CD8-positive, alpha-beta memory T cell (primary cell): ENCODE measurements at regions not wholly inside any gene's neighbourhood (a gene's known extent, or its start where the extent isn't known, plus 50 kb on each side); places are given as distances from the start of the nearest gene placed in this dataset.

Source experiments
- CTCF ChIA-PET: fragments of 350-600 bp; sonication (Branson Sonifier 250); formaldehyde crosslinking; loops from one replicate; lab custom pipeline; 2021; ENCODE audit warnings: antibody characterized with exemption; lab: Charles Lee
- POLR2A ChIA-PET: fragments of 350-600 bp; sonication (Branson Sonifier 250); formaldehyde crosslinking; loops from one replicate; lab custom pipeline; 2021; ENCODE audit warnings: antibody characterized with exemption; lab: Charles Lee
- DNase-seq, 5 donors: peaks; one replicate each; pipeline versions ENCODE4 v3.0.0 to v3.0.0-alpha.2; 2020 to 2022; ENCODE audit warnings: mixed read lengths in 1 of 5
- H3K27ac ChIP-seq: one replicate; pipeline ENCODE4 v1.7.0; 2013; ENCODE audit warnings: low read depth, mild to moderate bottlenecking, low read length, moderate library complexity
- H3K27me3 ChIP-seq: 2 replicates; pipeline ENCODE4 v1.7.0; 2013; ENCODE audit warnings: low read length, mild to moderate bottlenecking; ENCODE audit not compliant: insufficient read depth, poor library complexity, severe bottlenecking
- H3K36me3 ChIP-seq: 2 replicates; pipeline ENCODE4 v1.7.0; 2013; ENCODE audit warnings: mild to moderate bottlenecking, low read length, moderate library complexity; ENCODE audit not compliant: insufficient read depth
- H3K4me1 ChIP-seq: 2 replicates; pipeline ENCODE4 v1.7.0; 2013; ENCODE audit warnings: mild to moderate bottlenecking, low read length, moderate library complexity; ENCODE audit not compliant: insufficient read depth
- H3K4me3 ChIP-seq: 2 replicates; pipeline ENCODE4 v1.7.0; 2013; ENCODE audit warnings: mild to moderate bottlenecking, low read length
- H3K9me3 ChIP-seq: 2 replicates; pipeline ENCODE4 v1.7.0; 2013; ENCODE audit warnings: mild to moderate bottlenecking, low read length
- H3K27ac Mint-ChIP-seq, 8 donors: one replicate each; pipeline ENCODE4 v1.8.0; 2020 to 2021; ENCODE audit warnings: mixed read lengths in 8 of 8, mild to moderate bottlenecking in 6 of 8, inconsistent platforms in 3 of 8, moderate library complexity in 3 of 8
- H3K27me3 Mint-ChIP-seq, 2 donors: one replicate each; pipeline ENCODE4 v1.8.0; 2020 to 2021; ENCODE audit warnings: mixed read lengths in 2 of 2, mild to moderate bottlenecking in 1 of 2, moderate library complexity in 1 of 2
- H3K36me3 Mint-ChIP-seq, 3 donors: one replicate each; pipeline ENCODE4 v1.8.0; 2020 to 2021; ENCODE audit warnings: mixed read lengths in 3 of 3, inconsistent platforms in 1 of 3, mild to moderate bottlenecking in 1 of 3
- H3K4me1 Mint-ChIP-seq, 3 donors: one replicate each; pipeline ENCODE4 v1.8.0; 2020 to 2021; ENCODE audit warnings: mixed read lengths in 3 of 3, inconsistent platforms in 1 of 3, mild to moderate bottlenecking in 1 of 3
- H3K4me3 Mint-ChIP-seq, 7 donors: one replicate each; pipeline ENCODE4 v1.8.0; 2020 to 2021; ENCODE audit warnings: mixed read lengths in 7 of 7, mild to moderate bottlenecking in 6 of 7, moderate library complexity in 4 of 7, inconsistent platforms in 2 of 7
- H3K9me3 Mint-ChIP-seq, 5 donors: one replicate each; pipeline ENCODE4 v1.8.0; 2020 to 2022; ENCODE audit warnings: mixed read lengths in 5 of 5, mild to moderate bottlenecking in 3 of 5, moderate library complexity in 2 of 5, inconsistent platforms in 1 of 5

DNA sequence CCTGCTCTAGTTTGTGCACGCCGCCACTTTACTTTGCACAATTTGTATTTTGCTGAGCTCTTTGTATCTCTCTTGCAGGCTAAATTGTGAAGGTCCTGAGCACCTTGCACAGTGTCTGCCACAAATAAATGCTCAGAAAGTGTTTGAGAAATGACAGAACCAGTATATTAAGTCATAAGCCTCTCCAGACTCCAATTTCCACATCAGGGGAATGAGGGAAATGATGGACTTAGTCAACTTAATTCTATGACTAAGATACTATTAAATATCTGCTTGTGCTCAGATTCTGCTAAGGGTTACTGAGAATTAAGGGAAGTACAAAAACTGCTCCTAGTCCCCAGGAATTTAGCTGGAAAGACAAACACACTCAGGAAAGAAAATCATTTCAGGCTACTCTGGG lies 239.1 kb upstream of the SLC14A2 start:
- Mint-ChIP-seq H3K27me3 (peaks cover 0 to 15% of the 10 kb centered on the region in 2 donors), H3K36me3 (no peaks in the 10 kb centered on the region), H3K27ac (no peak overlapping the region), H3K9me3 (no peaks in the 10 kb centered on the region), H3K4me3 (no peak overlapping the region), H3K4me1 (no peaks in the 10 kb centered on the region)
- Histone ChIP-seq H3K27ac (no peak overlapping the region), H3K4me3 (no peak overlapping the region), H3K36me3 (no peaks in the 10 kb centered on the region), H3K4me1 (no peaks in the 10 kb centered on the region), H3K27me3 (no peaks in the 10 kb centered on the region), H3K9me3 (no peaks in the 10 kb centered on the region)
- DNase-seq: no peak
- CTCF ChIA-PET: no interaction called here
- POLR2A ChIA-PET: no interaction called here

DNA sequence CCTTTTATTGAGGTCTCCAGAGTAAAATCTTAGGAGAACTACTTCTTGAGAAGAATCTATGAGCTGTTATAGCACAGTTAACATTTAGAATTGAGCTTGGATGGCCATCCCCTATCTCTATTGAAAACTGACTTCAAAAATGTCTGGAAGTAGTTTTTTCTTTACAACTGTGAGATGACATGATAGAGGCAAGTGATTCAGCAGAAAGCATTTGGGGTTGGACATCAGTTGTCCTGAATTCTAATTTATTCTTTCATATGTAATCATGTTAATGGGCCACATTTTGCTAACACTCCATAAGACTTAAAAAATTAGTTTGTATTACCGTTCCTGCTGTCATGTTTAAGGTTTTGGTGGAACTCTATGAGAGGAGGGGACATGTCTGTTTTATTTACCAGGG lies 237.0 kb upstream of the SLC14A2 start:
- ChIA-PET POLR2A (no interaction called here), CTCF (no interaction called here)
- H3K9me3 Mint-ChIP-seq: no peaks in the 10 kb centered on the region
- no peak for DNase-seq
- H3K4me1 Mint-ChIP-seq: no peaks in the 10 kb centered on the region
- Histone ChIP-seq H3K27ac (no peak overlapping the region), H3K36me3 (no peaks in the 10 kb centered on the region), H3K27me3 (no peaks in the 10 kb centered on the region), H3K4me1 (no peaks in the 10 kb centered on the region), H3K9me3 (no peaks in the 10 kb centered on the region), H3K4me3 (no peak overlapping the region)
- H3K4me3 Mint-ChIP-seq: no peak overlapping the region
- no peak overlapping the region for H3K27ac Mint-ChIP-seq
- peaks cover 0 to 19% of the 10 kb centered on the region in 2 donors for H3K27me3 Mint-ChIP-seq
- no peaks in the 10 kb centered on the region for H3K36me3 Mint-ChIP-seq

DNA sequence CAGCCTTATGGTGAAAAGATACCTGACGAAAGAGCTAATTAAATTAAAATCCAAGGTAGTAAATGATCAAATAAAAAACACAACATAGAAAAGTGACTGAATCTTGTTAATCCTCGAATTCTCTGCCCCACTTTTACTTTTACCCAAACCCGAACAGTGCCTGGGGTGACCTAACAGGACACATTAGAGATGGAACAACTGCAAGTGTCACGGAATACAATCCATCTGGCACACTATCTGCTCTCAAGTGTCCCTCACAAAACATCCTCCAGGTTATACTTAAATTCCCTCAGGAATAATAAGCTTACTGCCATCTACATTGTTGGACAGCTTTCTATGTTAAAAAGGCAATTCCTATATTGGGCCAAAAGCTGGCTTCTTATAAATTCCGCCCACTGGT lies 236.3 kb upstream of the SLC14A2 start:
- peaks cover 0 to 21% of the 10 kb centered on the region in 2 donors for H3K27me3 Mint-ChIP-seq
- H3K4me1 Mint-ChIP-seq: no peaks in the 10 kb centered on the region
- no peak for DNase-seq
- Histone ChIP-seq H3K27ac (no peak overlapping the region), H3K9me3 (no peaks in the 10 kb centered on the region), H3K4me1 (no peaks in the 10 kb centered on the region), H3K36me3 (no peaks in the 10 kb centered on the region), H3K27me3 (no peaks in the 10 kb centered on the region), H3K4me3 (no peak overlapping the region)
- H3K27ac Mint-ChIP-seq: no peak overlapping the region
- H3K9me3 Mint-ChIP-seq: no peaks in the 10 kb centered on the region
- no peaks in the 10 kb centered on the region for H3K36me3 Mint-ChIP-seq
- H3K4me3 Mint-ChIP-seq: no peak overlapping the region
- CTCF ChIA-PET: no interaction called here
- POLR2A ChIA-PET: no interaction called here

DNA sequence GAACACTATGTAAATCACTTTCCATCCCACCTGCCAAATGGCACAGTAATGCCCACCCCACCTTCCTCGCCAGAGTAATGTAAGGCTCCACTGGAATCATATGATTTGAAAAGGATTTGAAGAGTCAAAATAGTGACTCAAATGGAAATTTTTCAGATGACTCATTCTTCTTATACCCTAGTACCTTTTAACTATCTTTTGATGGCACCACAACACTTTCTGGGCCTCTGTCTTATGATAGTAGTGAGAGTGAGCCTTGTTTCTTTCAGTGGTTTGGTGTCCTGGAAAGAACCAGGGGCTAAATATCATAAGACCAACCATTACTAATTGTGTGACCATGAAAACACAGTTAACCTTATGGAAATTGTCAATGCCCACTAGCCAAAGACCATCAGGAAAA lies 235.4 kb upstream of the SLC14A2 start:
- Mint-ChIP-seq H3K4me3 (no peak overlapping the region), H3K27me3 (peaks cover 0 to 25% of the 10 kb centered on the region in 2 donors), H3K27ac (no peak overlapping the region), H3K4me1 (no peaks in the 10 kb centered on the region), H3K36me3 (no peaks in the 10 kb centered on the region), H3K9me3 (no peaks in the 10 kb centered on the region)
- no peaks in the 10 kb centered on the region for H3K27me3 ChIP-seq
- no peak overlapping the region for H3K27ac ChIP-seq
- no peak overlapping the region for H3K4me3 ChIP-seq
- no peaks in the 10 kb centered on the region for H3K36me3 ChIP-seq
- H3K9me3 ChIP-seq: no peaks in the 10 kb centered on the region
- H3K4me1 ChIP-seq: no peaks in the 10 kb centered on the region
- no peak for DNase-seq
- ChIA-PET CTCF (no interaction called here), POLR2A (no interaction called here)

DNA sequence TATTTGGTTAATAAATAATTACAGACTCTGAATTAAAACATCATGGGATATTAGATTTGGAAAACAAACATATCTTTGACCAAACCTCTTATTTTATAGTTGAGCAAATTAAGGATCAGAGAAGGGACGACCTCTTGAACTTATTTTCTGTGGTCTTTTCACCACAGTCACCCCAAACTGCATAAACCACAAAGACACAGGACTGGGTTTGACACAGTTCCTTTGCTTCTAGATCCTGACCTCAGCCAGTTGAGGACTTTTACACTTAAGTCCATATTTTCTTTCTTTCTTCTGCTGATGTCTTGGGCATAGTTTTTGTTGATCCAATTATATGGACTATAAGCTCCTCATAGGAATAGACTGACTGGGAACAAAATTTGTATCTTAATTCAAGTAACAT lies 234.0 kb upstream of the SLC14A2 start:
- Mint-ChIP-seq H3K4me1 (no peaks in the 10 kb centered on the region), H3K27me3 (peaks cover 2 to 27% of the 10 kb centered on the region in 2 donors), H3K9me3 (no peaks in the 10 kb centered on the region), H3K27ac (no peak overlapping the region), H3K36me3 (no peaks in the 10 kb centered on the region), H3K4me3 (no peak overlapping the region)
- no peak for DNase-seq
- Histone ChIP-seq H3K36me3 (no peaks in the 10 kb centered on the region), H3K27me3 (no peaks in the 10 kb centered on the region), H3K9me3 (no peaks in the 10 kb centered on the region), H3K4me1 (no peaks in the 10 kb centered on the region), H3K27ac (no peak overlapping the region), H3K4me3 (no peak overlapping the region)
- POLR2A ChIA-PET: no interaction called here
- CTCF ChIA-PET: no interaction called here

GRCh38 chr18:45383228-45383627 lies 232.0 kb upstream of the SLC14A2 start:
- H3K27ac Mint-ChIP-seq: no peak overlapping the region
- no peaks in the 10 kb centered on the region for H3K36me3 Mint-ChIP-seq
- H3K4me3 Mint-ChIP-seq: no peak overlapping the region
- ChIA-PET POLR2A (no interaction called here), CTCF (no interaction called here)
- no peak for DNase-seq
- Histone ChIP-seq H3K36me3 (no peaks in the 10 kb centered on the region), H3K4me1 (no peaks in the 10 kb centered on the region), H3K4me3 (no peak overlapping the region), H3K27me3 (no peaks in the 10 kb centered on the region), H3K27ac (no peak overlapping the region), H3K9me3 (no peaks in the 10 kb centered on the region)
- H3K9me3 Mint-ChIP-seq: no peaks in the 10 kb centered on the region
- H3K27me3 Mint-ChIP-seq: peaks cover 9 to 37% of the 10 kb centered on the region in 2 donors
- no peaks in the 10 kb centered on the region for H3K4me1 Mint-ChIP-seq

DNA sequence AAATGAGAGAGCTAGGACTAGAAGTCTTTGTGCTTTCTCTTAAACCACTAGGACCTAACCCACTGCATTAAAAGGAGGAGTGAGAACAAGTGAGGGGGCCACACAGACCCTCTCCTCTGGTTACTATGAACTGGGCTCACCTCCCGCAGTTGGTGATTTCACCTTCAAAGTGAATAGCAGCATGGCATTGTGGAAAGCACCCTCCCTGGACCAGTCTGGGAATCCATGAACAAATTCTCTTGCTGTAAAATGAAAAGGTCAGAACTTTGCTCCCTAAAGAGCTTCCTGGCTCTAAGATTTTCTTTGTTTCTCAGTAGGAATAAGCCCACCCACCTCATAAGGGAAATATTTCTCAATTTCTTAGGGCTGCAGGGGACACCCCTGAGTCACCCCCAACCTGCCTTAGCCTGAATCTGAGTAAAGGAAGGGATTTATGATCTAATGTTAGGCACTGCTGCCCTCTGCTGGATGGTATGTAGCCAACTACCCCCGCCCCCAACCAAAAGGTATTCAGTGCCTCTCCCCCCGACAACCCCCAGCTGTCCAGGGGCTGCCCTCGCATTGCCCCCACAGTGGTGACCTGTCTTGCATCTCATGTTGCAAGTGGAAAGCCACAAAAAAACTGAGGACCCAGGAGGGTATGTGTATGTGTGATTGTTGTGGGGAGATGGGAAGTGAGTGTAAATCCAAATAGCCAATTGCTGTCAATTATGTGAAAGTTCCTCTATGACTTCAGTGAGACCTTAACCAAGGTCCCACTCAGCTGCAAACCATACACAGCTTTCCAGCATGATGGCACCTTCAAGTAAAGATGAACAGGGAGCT lies 230.9 kb upstream of the SLC14A2 start:
- DNase-seq: peak in 2 of 5 donors; percentile 2 to 46
- POLR2A ChIA-PET: no interaction called here
- H3K4me3 ChIP-seq: no peak overlapping the region

DNA sequence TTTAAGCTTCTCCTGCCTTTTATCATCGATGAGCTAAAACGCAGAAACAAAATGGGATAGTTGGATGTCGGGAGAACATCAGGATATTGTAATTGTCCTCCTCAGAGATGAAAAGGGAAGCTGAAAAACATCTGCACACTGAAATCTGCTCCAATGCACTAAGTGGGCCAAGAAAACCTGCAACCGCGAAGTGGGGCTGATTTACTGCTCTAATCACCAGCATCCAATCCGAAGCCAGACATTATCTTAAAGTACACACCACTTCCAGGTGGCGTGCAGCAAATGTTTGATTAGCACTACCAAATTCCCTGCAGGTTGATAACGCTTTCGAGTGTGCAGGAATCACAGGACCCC lies 230.3 kb upstream of the SLC14A2 start:
- no peaks in the 10 kb centered on the region for H3K27me3 ChIP-seq
- H3K27ac Mint-ChIP-seq: no peak overlapping the region
- no peaks in the 10 kb centered on the region for H3K9me3 Mint-ChIP-seq
- H3K4me3 Mint-ChIP-seq: peak overlapping the region in 1 of 7 donors; percentile 17
- H3K9me3 ChIP-seq: no peaks in the 10 kb centered on the region
- H3K36me3 ChIP-seq: no peaks in the 10 kb centered on the region
- H3K27ac ChIP-seq: no peak overlapping the region
- CTCF ChIA-PET: interaction anchor here (0.8 to 1.5 kb wide), 4 partner anchors 8 to 110 kb away, joined by 3 to 5 read pairs (median 3); no protein-coding TSS in a partner anchor
- H3K4me1 ChIP-seq: no peaks in the 10 kb centered on the region
- H3K4me3 ChIP-seq: no peak overlapping the region
- POLR2A ChIA-PET: no interaction called here
- H3K27me3 Mint-ChIP-seq: peaks cover 9 to 34% of the 10 kb centered on the region in 2 donors
- no peak for DNase-seq
- no peaks in the 10 kb centered on the region for H3K36me3 Mint-ChIP-seq
- H3K4me1 Mint-ChIP-seq: no peaks in the 10 kb centered on the region

More for the DNA sequence above, 230.9 kb upstream of the SLC14A2 start:
- no peaks in the 10 kb centered on the region for H3K9me3 Mint-ChIP-seq
- Histone ChIP-seq H3K4me1 (no peaks in the 10 kb centered on the region), H3K27me3 (no peaks in the 10 kb centered on the region), H3K9me3 (no peaks in the 10 kb centered on the region), H3K27ac (no peak overlapping the region), H3K36me3 (no peaks in the 10 kb centered on the region)
- H3K4me1 Mint-ChIP-seq: no peaks in the 10 kb centered on the region
- CTCF ChIA-PET: interaction anchor here (0.8 to 1.5 kb wide), 4 partner anchors 9 to 109 kb away, joined by 3 to 5 read pairs (median 3); no protein-coding TSS in a partner anchor
- H3K36me3 Mint-ChIP-seq: no peaks in the 10 kb centered on the region
- peaks cover 9 to 34% of the 10 kb centered on the region in 2 donors for H3K27me3 Mint-ChIP-seq
- no peak overlapping the region for H3K27ac Mint-ChIP-seq
- H3K4me3 Mint-ChIP-seq: peak overlapping the region in 1 of 7 donors; percentile 17
